NCI-H82 treated with DMSO at 0.1 percent for 48 hours (cell line): ENCODE measurements at regions not wholly inside any gene's neighbourhood (a gene's known extent, or its start where the extent isn't known, plus 50 kb on each side); places are given as distances from the start of the nearest gene placed in this dataset.
A peak's percentile ranks its signal among the peaks of the same experiment; 100 is the strongest.

Experiments used
- DNase-seq: peaks from one replicate; lab custom pipeline; 2025; ENCODE audit not compliant: unreplicated experiment; lab: John Stamatoyannopoulos, UW

- no peak for DNase-seq
These were observed 529.3 kb downstream of the MATN1 start for GRCh38 chr1:30194046-30194619.

GRCh38 chr1:30192969-30193630 lies 530.3 kb downstream of the MATN1 start:
- no peak for DNase-seq

DNA sequence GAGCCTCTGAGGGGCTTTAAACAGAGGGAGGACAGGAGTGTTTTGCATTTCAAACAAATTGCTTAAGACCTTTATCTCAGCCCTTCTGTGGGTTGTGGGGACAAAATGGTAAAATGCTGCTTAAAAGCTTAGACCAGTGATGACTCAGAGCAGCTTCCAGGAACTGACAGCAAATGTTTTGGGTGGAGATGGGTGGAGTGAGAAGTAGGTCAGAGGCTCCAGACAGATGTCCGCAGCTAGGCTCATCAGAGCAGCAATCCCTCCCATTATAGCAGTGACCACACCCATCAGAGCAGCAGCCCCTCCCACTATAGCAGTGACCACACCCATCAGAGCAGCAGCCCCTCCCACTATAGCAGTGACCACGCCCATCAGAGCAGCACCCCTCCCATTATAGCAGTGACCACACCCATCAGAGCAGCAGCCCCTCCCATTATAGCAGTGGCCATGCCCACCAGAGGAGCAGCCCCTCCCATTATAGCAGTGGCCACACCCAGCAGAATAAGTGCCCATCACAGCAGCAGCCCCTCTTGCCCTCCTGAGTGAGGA lies 532.2 kb downstream of the MATN1 start:
- peak; percentile 9 for DNase-seq

- peak; percentile 43 for DNase-seq
These were observed 532.8 kb downstream of the MATN1 start for GRCh38 chr1:30190511-30191153.

DNA sequence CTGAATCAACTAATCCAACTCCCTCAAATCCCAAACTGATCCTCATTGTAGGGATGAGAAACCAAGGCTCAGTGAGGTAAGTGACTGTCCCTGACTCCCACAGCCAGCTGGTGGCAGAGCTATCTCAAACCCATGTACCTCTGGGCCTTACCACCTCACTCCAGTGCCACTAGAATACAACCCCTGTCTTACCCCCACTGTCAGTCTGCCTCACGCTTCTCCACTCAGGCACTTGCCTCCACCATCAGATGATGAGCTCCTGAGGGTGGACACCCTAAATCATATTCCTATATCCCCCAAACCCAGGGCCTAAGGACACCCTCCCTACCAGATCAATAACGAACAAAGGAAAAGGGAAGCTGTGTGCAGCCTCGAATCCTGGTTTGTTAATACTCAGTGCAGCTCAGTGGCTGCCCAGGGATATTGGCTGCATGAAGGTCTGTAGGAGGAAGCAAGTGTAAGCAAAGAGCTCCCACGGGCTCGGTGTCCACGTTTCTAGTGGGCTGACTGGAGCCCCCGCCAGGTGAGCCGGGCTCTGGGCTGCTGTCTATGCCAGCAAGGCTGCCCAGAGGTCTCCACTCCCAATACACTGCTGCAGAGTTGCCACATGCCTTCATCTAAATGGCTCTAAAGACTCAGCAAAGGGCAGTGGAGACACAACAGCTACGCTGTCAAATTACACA lies 533.4 kb downstream of the MATN1 start:
- DNase-seq = no peak

DNA sequence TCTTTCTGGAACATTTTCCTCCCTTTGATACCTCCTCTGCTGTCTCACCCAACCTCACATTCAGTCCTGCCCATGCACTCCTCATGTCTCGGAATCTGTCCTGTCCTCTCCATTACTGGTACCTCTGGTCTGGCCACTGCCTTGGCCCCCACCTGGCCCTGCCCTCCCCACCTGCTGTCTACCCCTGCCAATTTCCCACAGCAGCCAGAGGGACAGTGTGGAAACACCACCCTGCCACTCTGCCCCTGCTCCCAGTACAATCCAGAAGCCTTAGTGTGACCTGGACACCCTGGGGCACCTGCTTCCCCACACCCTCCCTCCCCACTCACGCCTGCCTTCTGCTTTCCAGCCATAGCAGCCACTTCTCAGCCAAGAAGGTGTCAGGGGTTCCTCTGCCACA lies 534.4 kb downstream of the MATN1 start:
- no peak for DNase-seq

GRCh38 chr1:30188329-30188728 lies 535.1 kb downstream of the MATN1 start:
- no peak for DNase-seq

GRCh38 chr1:30187413-30188023 lies 535.9 kb downstream of the MATN1 start:
- no peak for DNase-seq

GRCh38 chr1:30186586-30186985 lies 536.8 kb downstream of the MATN1 start:
- no peak for DNase-seq

- DNase-seq = no peak
These were observed 537.6 kb downstream of the MATN1 start for GRCh38 chr1:30185809-30186208.

- DNase-seq = no peak
These were observed 538.1 kb downstream of the MATN1 start for GRCh38 chr1:30185313-30185712.

DNA sequence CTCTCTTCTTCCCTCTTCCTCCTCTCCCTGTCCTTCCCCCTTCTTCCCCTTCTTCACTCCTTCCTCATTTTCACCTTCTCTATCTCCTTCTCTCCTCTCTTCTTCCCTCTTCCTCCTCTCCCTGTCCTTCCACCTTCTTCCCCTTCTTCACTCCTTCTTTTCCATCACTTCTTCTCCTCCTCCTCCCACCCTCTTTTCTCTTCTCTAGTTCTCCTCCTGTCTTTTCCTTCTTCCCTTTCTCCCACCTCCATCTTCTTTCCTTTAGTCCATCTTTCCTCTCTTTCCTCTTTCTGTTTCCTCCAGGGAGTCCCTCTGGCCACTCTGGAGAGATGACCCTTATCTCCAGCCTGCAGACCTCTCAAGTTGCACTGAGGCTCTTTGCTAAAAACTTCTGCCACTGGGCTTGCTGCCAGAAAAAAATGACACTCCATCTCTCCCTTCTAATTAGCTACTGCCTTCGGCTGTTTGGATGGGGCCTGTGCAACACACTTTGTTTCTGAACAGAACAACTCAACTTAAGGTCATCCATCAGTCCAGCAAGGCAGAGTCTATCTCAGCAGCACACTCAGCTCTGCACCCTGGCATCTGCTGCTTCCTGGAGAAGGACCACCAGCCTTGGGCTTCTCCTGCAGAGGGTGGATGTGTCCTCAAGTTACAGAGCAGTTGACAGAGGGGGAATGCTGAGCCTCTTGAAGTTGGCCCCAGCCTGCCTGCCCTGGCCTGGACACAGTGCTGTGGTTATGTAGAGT lies 538.8 kb downstream of the MATN1 start:
- no peak for DNase-seq

DNA sequence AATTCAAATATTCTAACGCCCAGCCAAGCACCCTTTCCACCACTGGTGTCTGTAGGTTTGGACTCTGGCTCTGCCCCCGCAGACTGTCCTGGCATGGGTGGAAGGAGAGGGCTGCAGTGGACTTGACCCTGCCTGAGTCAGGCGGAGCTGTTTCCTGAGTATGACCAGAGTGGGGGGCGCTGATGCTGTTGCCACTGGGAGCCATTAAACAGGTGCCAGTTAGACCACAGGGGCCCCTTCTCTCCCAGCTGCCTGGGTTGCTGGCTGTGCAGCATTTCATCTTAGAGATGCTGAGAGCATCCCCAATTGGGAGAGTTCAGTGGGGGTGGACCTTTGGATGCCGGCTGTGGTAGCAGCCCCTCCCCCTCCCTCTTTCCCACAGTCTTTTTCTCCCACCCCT lies 539.5 kb downstream of the MATN1 start:
- no peak for DNase-seq

- no peak for DNase-seq
These were observed 540.4 kb downstream of the MATN1 start for GRCh38 chr1:30183006-30183405.

DNA sequence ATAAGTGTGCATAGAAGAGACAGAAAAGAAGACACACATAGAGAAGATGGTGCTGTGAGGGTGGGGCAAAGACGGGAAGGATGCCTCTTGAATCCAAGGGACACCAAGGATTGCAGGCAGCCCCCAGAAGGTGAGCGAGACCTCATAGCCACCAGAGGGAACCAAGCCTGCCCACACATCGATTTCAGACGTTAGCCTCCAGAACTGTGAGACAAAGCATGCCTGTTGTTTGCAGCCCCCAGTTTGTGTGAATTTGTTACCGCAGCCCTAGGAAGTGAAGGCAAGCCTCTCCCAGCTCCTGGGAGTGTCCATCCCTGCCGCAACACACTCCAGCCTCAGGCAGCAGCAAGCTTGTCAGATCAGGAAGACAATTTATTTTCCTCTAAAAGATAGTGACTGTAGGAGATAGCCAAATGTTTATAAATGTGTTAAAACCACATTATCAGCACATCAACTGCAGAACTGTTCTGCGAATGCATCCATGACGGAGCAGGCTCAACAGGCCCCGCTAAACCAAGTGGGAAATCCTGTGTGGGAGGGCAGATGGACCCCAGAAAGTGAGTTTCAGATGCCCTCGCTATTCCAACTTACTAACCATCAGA lies 543.3 kb downstream of the MATN1 start:
- DNase-seq = no peak

- DNase-seq = no peak
These were observed 546.9 kb downstream of the MATN1 start for GRCh38 chr1:30176477-30176876.

DNA sequence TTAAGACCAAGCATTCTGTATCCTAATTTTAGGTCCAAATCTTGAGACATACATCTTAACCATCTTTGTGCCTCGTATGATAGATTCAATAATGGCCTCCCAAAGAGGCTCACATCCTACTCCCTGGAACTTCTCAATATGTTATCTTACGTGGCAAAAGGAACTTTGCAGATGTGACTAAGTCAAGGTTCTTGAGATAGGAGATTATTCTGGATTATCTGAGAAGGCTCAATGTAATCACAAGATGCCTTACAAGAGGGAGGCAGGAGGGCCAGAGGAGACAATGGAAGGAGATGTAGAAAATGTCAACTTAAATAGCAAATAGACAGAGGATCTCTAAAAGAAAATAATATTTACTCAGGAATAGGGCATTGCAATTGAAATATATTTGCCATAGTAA lies 548.9 kb downstream of the MATN1 start:
- DNase-seq = no peak

- no peak for DNase-seq
These were observed 549.8 kb downstream of the MATN1 start for GRCh38 chr1:30173560-30173959.

DNA sequence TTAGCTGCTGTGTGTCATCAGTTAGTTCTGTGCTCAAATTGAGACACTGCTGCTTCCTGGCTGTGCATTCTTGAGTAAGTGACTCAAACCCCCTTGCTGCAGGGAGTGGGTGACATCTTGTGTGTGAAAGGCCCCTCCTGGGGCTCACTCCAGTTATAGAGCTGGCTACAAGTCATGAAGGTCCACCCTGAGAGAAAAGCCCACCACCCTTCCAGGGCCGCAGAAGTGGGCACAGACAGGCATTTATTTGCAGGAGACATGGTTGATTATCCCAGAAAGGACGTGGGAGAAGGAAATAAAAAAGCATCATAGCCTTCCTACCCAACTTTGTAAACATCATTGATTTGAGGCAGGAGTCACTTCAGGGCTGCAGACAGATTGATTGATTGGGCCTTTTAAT lies 550.6 kb downstream of the MATN1 start:
- DNase-seq = no peak

GRCh38 chr1:30172299-30172694 lies 551.1 kb downstream of the MATN1 start:
- no peak for DNase-seq
